CD4-positive, CD25-positive, alpha-beta regulatory T cell (primary cell): ENCODE measurements at regions not wholly inside any gene's neighbourhood (a gene's known extent, or its start where the extent isn't known, plus 50 kb on each side); places are given as distances from the start of the nearest gene placed in this dataset.

Experiments
- ATAC-seq, 2 donors: fragments of 150-1000 bp; cut with Tn5 transposase; one replicate each; pipeline ENCODE4 v1.10.0; 2021; ENCODE audit warnings: low read depth in 2 of 2, moderate number of reproducible peaks in 2 of 2, moderate library complexity in 1 of 2
- DNase-seq, 3 donors: peaks; one replicate each; pipeline versions ENCODE4 v3.0.0 to v3.0.0-alpha.2; 2012 to 2022; ENCODE audit warnings: mixed read lengths in 1 of 3
- H3K27ac ChIP-seq: one replicate; pipeline ENCODE4 v1.7.0; 2013; ENCODE audit warnings: mild to moderate bottlenecking, low read length; ENCODE audit not compliant: insufficient read depth, poor library complexity, severe bottlenecking
- H3K27me3 ChIP-seq: one replicate; pipeline ENCODE4 v1.7.0; 2013; ENCODE audit warnings: low read length; ENCODE audit not compliant: control insufficient read depth, insufficient read depth
- H3K36me3 ChIP-seq: one replicate; pipeline ENCODE4 v1.7.0; 2013; ENCODE audit warnings: mild to moderate bottlenecking, low read length, moderate library complexity; ENCODE audit not compliant: control insufficient read depth, insufficient read depth
- H3K4me1 ChIP-seq: 2 replicates; pipeline ENCODE4 v1.7.0; 2013; ENCODE audit warnings: mild to moderate bottlenecking, low read length; ENCODE audit not compliant: insufficient read depth, control insufficient read depth, poor library complexity, severe bottlenecking
- H3K4me3 ChIP-seq: one replicate; pipeline ENCODE4 v1.7.0; 2013; ENCODE audit warnings: low read depth, mild to moderate bottlenecking, low read length, moderate library complexity
- H3K9me3 ChIP-seq, 2 experiments: 1 replicate in 1 of 2; 2 replicates in 1 of 2; pipeline ENCODE4 v1.7.0; 2013; ENCODE audit warnings: low read length in 2 of 2, mild to moderate bottlenecking in 1 of 2, moderate library complexity in 1 of 2; ENCODE audit not compliant: control insufficient read depth in 2 of 2
- H3K27ac Mint-ChIP-seq, 3 donors: one replicate each; pipeline ENCODE4 v1.8.0; 2020 to 2022; ENCODE audit warnings: mild to moderate bottlenecking in 3 of 3, mixed read lengths in 3 of 3, moderate library complexity in 2 of 3
- H3K27me3 Mint-ChIP-seq: one replicate; pipeline ENCODE4 v1.8.0; 2022; ENCODE audit warnings: mild to moderate bottlenecking, mixed read lengths
- H3K36me3 Mint-ChIP-seq: one replicate; pipeline ENCODE4 v1.8.0; 2020; ENCODE audit warnings: mixed read lengths
- H3K4me1 Mint-ChIP-seq, 4 donors: one replicate each; pipeline ENCODE4 v1.8.0; 2020 to 2022; ENCODE audit warnings: mixed read lengths in 4 of 4, mild to moderate bottlenecking in 1 of 4
- H3K4me3 Mint-ChIP-seq, 4 donors: one replicate each; pipeline ENCODE4 v1.8.0; 2020 to 2022; ENCODE audit warnings: mild to moderate bottlenecking in 4 of 4, mixed read lengths in 4 of 4, moderate library complexity in 3 of 4
- H3K9me3 Mint-ChIP-seq, 7 donors: one replicate each; pipeline ENCODE4 v1.8.0; 2020 to 2022; ENCODE audit warnings: mixed read lengths in 7 of 7, mild to moderate bottlenecking in 3 of 7, moderate library complexity in 2 of 7

DNA sequence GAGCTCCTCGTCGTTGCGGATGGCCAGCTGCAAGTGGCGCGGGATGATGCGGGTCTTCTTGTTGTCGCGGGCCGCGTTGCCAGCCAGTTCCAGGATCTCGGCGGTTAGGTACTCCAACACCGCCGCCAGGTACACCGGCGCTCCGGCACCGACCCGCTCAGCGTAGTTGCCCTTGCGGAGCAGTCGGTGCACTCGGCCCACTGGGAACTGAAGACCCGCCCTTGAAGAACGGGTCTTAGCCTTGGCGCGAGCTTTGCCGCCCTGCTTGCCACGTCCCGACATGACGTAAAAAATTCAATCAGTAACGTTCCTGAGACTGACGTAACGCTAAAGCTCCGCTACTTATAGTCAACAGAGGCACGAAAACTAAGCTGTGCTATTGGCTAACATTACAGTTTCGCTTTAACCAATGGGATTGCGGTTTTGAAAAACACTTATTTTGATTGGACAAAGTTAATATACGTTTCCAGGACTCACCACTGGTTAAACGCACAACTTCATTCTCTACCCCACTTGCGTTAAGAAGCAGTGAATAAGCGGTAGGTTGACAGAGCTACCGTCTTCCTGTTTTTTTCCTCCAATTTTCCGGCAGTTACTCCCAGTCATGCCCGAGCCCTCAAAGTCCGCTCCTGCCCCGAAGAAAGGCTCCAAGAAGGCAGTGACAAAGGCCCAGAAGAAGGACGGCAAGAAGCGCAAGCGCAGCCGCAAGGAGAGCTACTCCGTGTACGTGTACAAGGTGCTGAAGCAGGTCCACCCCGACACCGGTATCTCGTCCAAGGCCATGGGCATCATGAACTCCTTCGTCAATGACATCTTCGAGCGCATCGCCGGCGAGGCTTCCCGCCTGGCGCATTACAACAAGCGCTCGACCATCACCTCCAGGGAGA is 73.9 kb downstream of the OR2B2 start:
- peak overlapping the region; percentile 98 for H3K27ac ChIP-seq
- Mint-ChIP-seq H3K27ac (no peak overlapping the region), H3K4me3 (no peak overlapping the region), H3K4me1 (peaks cover 5 to 19% (median 15%) of the 10 kb centered on the region in 4 donors), H3K36me3 (no peaks in the 10 kb centered on the region), H3K27me3 (no peaks in the 10 kb centered on the region), H3K9me3 (peaks cover 0 to 1% (median 0%) of the 10 kb centered on the region in 7 donors)
- H3K36me3 ChIP-seq = no peaks in the 10 kb centered on the region
- no peaks in the 10 kb centered on the region for H3K27me3 ChIP-seq
- H3K4me1 ChIP-seq = peaks cover 40% of the 10 kb centered on the region
- H3K9me3 ChIP-seq = no peaks in the 10 kb centered on the region
- H3K4me3 ChIP-seq = peak overlapping the region; percentile 98
- DNase-seq = peak; percentile 79 to 99 (median 96)
- peak; percentile 82 to 84 for ATAC-seq

DNA sequence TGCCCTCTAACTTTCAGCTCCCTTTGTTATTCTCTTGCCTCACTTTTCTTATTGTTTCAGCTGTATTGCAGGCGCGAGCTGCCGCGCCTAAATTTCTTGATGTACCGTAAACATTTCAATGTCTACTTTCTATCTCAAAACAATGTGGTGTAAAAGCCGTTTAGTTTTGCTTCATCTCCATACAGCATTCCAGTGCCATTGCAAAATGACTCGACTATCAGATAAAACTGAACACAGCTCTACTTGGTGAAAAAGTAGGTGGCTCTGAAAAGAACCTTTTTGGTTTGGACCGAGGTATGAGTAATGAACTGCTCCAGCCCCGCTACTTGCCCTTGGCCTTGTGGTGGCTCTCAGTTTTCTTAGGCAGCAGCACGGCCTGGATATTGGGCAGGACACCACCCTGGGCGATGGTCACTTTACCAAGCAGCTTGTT is 74.6 kb downstream of the OR2B2 start:
- Mint-ChIP-seq H3K36me3 (no peaks in the 10 kb centered on the region), H3K27me3 (no peaks in the 10 kb centered on the region), H3K4me1 (peaks cover 5 to 19% (median 15%) of the 10 kb centered on the region in 4 donors), H3K9me3 (peaks cover 0 to 1% (median 0%) of the 10 kb centered on the region in 7 donors), H3K4me3 (no peak overlapping the region), H3K27ac (no peak overlapping the region)
- no peaks in the 10 kb centered on the region for H3K9me3 ChIP-seq
- peak overlapping the region; percentile 98 for H3K27ac ChIP-seq
- H3K36me3 ChIP-seq = no peaks in the 10 kb centered on the region
- no peak for DNase-seq
- peak in 1 of 2 donors; percentile 13 for ATAC-seq
- H3K27me3 ChIP-seq = no peaks in the 10 kb centered on the region
- H3K4me3 ChIP-seq = peak overlapping the region; percentile 98
- peaks cover 40% of the 10 kb centered on the region for H3K4me1 ChIP-seq

DNA sequence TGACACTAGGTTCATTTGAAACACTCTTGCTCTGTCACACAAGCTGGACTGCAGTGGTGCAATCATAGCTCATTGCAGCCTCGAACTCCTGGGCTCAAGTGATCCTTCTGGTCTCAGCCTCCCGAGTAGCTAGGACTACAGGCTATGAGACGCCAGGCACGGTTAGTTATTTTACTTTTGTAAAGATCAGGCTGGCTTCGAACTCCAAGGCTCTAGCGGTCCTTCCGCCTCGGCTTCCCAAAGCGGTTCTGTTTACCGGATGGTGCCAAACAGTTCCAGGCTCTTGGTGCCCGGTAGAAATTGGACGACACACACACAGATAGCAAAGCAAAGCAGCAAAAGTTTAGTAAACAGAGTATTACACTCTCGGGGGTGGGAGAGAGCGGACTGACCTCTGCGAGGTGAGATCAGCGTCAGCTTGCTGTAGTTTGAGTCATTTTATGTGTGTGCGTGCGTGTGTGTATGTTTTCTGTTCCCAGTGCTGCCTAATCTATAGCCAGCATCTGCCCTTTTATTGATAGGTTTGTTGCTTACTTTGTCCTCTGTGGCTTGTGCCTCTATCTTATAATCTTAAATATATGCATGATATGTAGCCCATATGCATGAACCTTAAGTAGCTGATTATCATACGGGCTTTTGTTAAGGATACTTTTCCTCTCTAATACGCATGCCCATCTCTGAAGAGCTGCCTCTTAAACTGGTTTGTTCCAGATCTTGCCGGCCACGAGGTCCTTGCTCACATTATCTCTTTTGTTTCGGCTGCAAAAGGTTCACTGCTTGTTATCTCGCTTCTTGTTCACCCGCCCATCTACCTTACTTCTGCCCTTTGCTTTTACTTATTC is 75.2 kb downstream of the OR2B2 start:
- DNase-seq (peak; percentile 52 to 90 (median 83)), ATAC-seq (peak; percentile 42 to 48)
- H3K27ac Mint-ChIP-seq = no peak overlapping the region
- H3K9me3 ChIP-seq = no peaks in the 10 kb centered on the region
- H3K4me3 Mint-ChIP-seq = no peak overlapping the region
- peaks cover 0 to 1% (median 0%) of the 10 kb centered on the region in 7 donors for H3K9me3 Mint-ChIP-seq
- H3K27me3 ChIP-seq = no peaks in the 10 kb centered on the region
- peak overlapping the region; percentile 98 for H3K4me3 ChIP-seq
- H3K36me3 ChIP-seq = no peaks in the 10 kb centered on the region
- peak overlapping the region; percentile 98 for H3K27ac ChIP-seq
- peaks cover 5 to 19% (median 15%) of the 10 kb centered on the region in 4 donors for H3K4me1 Mint-ChIP-seq
- H3K27me3 Mint-ChIP-seq = no peaks in the 10 kb centered on the region
- no peaks in the 10 kb centered on the region for H3K36me3 Mint-ChIP-seq
- H3K4me1 ChIP-seq = peaks cover 42% of the 10 kb centered on the region

DNA sequence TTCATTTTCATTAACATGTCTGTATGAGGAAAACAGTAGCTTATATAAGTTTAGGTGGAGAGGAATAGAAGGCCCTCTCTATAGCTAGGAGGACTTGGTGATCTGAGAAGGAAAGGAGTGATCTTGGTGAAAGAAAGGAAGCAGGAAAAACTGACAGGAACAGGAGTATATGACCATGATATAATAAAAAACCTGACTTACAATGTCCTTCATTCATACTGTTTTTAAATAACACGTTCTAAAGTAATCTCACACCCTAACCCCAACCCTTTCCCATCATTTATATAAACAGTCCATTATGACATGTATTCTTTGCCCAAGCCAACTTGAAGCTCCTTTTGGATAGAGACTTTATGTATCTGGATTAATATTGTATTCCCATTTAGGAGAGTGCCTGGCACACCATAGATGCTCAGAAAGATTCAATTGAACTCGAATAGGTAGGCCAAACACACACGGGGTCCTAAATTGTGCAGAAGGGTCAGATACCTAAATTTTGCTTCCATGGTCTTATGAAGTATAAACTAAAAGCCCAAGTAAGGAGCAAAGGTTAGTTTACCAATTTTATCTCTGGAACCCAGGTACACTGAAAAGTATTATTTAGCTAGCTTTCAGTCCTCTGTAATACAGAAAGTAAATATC is 75.9 kb downstream of the OR2B2 start:
- peak overlapping the region; percentile 98 for H3K27ac ChIP-seq
- peak overlapping the region; percentile 98 for H3K4me3 ChIP-seq
- H3K4me1 Mint-ChIP-seq = peaks cover 11 to 24% (median 19%) of the 10 kb centered on the region in 4 donors
- H3K27ac Mint-ChIP-seq = no peak overlapping the region
- H3K9me3 ChIP-seq = no peaks in the 10 kb centered on the region
- H3K4me3 Mint-ChIP-seq = no peak overlapping the region
- no peak for ATAC-seq
- H3K36me3 ChIP-seq = no peaks in the 10 kb centered on the region
- peaks cover 0 to 1% (median 0%) of the 10 kb centered on the region in 7 donors for H3K9me3 Mint-ChIP-seq
- H3K4me1 ChIP-seq = peaks cover 48% of the 10 kb centered on the region
- no peak for DNase-seq
- H3K36me3 Mint-ChIP-seq = no peaks in the 10 kb centered on the region
- H3K27me3 Mint-ChIP-seq = no peaks in the 10 kb centered on the region
- no peaks in the 10 kb centered on the region for H3K27me3 ChIP-seq

DNA sequence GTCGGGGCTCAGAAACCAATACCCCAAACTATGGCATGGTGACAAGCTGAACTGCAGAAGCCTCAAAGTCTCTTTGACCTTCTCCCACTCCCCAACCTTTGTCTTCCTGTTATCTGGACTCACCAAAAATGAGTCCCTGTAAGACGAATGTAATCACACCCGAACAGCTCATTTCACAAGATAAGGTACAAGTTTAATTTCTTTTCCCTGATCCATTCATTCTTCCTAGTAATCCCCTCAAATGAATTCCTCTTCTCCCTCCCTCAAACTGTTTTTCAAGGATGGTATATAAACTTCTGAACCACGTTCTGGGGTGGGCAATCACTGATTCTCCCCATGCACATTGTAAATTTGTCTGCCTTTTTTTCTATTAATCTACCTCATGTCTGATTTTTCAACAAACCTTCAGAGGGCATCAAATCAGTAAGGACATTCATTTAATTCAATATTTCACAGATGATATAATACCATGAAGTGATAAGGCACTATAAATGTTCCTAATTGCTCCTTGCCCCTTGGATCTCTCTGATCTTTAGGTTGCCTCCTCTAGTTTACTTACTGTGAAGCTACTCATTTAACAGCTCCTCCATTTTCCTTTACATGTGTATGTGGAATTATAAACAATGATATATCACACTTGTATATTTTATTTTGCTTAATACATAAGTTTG is 77.2 kb downstream of the OR2B2 start:
- Mint-ChIP-seq H3K36me3 (no peaks in the 10 kb centered on the region), H3K27me3 (no peaks in the 10 kb centered on the region), H3K4me1 (peaks cover 16 to 33% (median 27%) of the 10 kb centered on the region in 4 donors), H3K27ac (peak overlapping the region; percentile 0 to 47 (median 9)), H3K4me3 (peak overlapping the region in 3 of 4 donors; percentile 3 to 20 (median 17)), H3K9me3 (peaks cover 0 to 1% (median 0%) of the 10 kb centered on the region in 7 donors)
- ATAC-seq = no peak
- peak overlapping the region; percentile 28 for H3K4me3 ChIP-seq
- H3K4me1 ChIP-seq = peaks cover 58% of the 10 kb centered on the region
- no peaks in the 10 kb centered on the region for H3K27me3 ChIP-seq
- DNase-seq = no peak
- H3K36me3 ChIP-seq = no peaks in the 10 kb centered on the region
- H3K27ac ChIP-seq = peak overlapping the region; percentile 98
- H3K9me3 ChIP-seq = no peaks in the 10 kb centered on the region

DNA sequence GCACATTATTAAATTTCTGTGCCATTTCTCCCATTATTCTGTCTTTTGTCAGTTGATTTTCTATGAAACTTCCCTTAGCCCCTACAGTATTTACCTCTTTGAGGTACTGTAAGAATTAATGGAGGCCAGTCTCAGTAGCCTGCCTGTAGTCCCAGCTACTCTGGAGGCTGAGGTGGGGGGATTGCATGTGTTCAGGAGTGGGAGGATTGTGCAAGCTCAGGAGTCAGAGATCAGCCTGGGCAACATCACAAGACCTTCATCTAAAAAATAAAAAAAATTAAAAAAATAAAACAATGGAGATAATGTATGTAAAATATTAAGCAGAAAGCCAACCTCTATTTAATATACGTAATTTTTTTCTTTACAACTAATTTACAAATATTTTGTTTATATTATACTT is 77.8 kb downstream of the OR2B2 start:
- H3K4me1 Mint-ChIP-seq = peaks cover 10 to 33% (median 29%) of the 10 kb centered on the region in 4 donors
- Histone ChIP-seq H3K27ac (peak overlapping the region; percentile 98), H3K27me3 (no peaks in the 10 kb centered on the region), H3K36me3 (no peaks in the 10 kb centered on the region), H3K4me3 (no peak overlapping the region), H3K9me3 (no peaks in the 10 kb centered on the region), H3K4me1 (peaks cover 58% of the 10 kb centered on the region)
- no peak for ATAC-seq
- DNase-seq = no peak
- H3K36me3 Mint-ChIP-seq = no peaks in the 10 kb centered on the region
- H3K27ac Mint-ChIP-seq = peak overlapping the region in 2 of 3 donors; percentile 13 to 73
- peaks cover 0 to 1% (median 0%) of the 10 kb centered on the region in 7 donors for H3K9me3 Mint-ChIP-seq
- H3K4me3 Mint-ChIP-seq = no peak overlapping the region
- no peaks in the 10 kb centered on the region for H3K27me3 Mint-ChIP-seq
